Esophagus squamous epithelium (tissue), 5 donors: ENCODE measurements at regions not wholly inside any gene's neighbourhood (a gene's known extent, or its start where the extent isn't known, plus 50 kb on each side); places are given as distances from the start of the nearest gene placed in this dataset.
A peak's percentile ranks its signal among the peaks of the same experiment; 100 is the strongest.

Experiments used
- DNase-seq: peaks from one replicate; lab custom pipeline; 2025; lab: John Stamatoyannopoulos, UW
- H3K27ac ChIP-seq, 4 donors: fragments of 200-600 bp; sonication (generic); one replicate each; pipeline ENCODE4 v1.5.1; 2016 to 2019; ENCODE audit warnings: mild to moderate bottlenecking in 1 of 4
- H3K27me3 ChIP-seq, 4 donors: fragments of 200-600 bp; sonication (generic); 1 replicate in 3 of 4; 2 replicates in 1 of 4; pipeline versions ENCODE4 v1.5.1 to v1.6.0; 2017 to 2021; ENCODE audit warnings: antibody characterized with exemption in 1 of 4
- H3K36me3 ChIP-seq, 3 donors: fragments of 200-600 bp; sonication (generic); one replicate each; pipeline ENCODE4 v1.5.1; 2016 to 2019
- H3K4me1 ChIP-seq, 3 donors: fragments of 200-600 bp; sonication (generic); one replicate each; pipeline ENCODE4 v1.5.1; 2017 to 2019
- H3K4me3 ChIP-seq, 4 donors: fragments of 200-600 bp; sonication (generic); 1 replicate in 3 of 4; 2 replicates in 1 of 4; pipeline ENCODE4 v1.5.1; 2016 to 2019; ENCODE audit warnings: mild to moderate bottlenecking in 2 of 4, moderate library complexity in 1 of 4
- H3K9me3 ChIP-seq, 3 donors: fragments of 200-600 bp; sonication (generic); one replicate each; pipeline ENCODE4 v1.5.1; 2016 to 2019
- CTCF ChIP-seq, 6 experiments: fragments of 450-650 bp in 4 of 6; fragments of 200-600 bp in 2 of 6; sonication (generic) in 2 of 6; IDR thresholded peaks; one replicate each; pipeline ENCODE4 v1.5.1; 2016 to 2019; ENCODE audit warnings: antibody characterized with exemption in 6 of 6, mild to moderate bottlenecking in 4 of 6, moderate library complexity in 4 of 6
- POLR2A ChIP-seq, 4 donors: fragments of 450-650 bp; IDR thresholded peaks; one replicate each; pipeline ENCODE4 v1.6.1; 2017; ENCODE audit warnings: antibody characterized with exemption in 4 of 4, mild to moderate bottlenecking in 4 of 4, moderate library complexity in 3 of 4
- WGBS, 2 donors: methylation state at CpG; one replicate each; pipeline ENCODE4 v1.1.5; 2018; 5-methylcytosine and 5-hydroxymethylcytosine counted together
- intact Hi-C: fragments of 100-400 bp; cut with DNase I; formaldehyde crosslinking; loops from one replicate; pipeline ENCODE4 v1.15.0; 2022
- donor health status: DM: yes; HTN: yes; CAD: no.

GRCh38 chr1:177340601-177341067 is 169.9 kb downstream of the BRINP2 start:
- intact Hi-C loops: no loop called here
- no peak overlapping the region for H3K4me3 ChIP-seq
- no peaks in the 10 kb centered on the region for H3K4me1 ChIP-seq
- 69 to 73% methylated on average over 8 to 10 of the region's 10 CpGs for WGBS, 2 donors
- TF ChIP-seq CTCF (IDR thresholded peaks at IDR 0.05): no peak
- TF ChIP-seq POLR2A (IDR thresholded peaks at IDR 0.05): no peak
- no peaks in the 10 kb centered on the region for H3K36me3 ChIP-seq
- peaks cover 0 to 5% (median 0%) of the 10 kb centered on the region in 4 donors for H3K27me3 ChIP-seq
- no peaks in the 10 kb centered on the region for H3K9me3 ChIP-seq
- no peak for DNase-seq
- H3K27ac ChIP-seq: no peak overlapping the region

- H3K9me3 ChIP-seq: no peaks in the 10 kb centered on the region
- H3K36me3 ChIP-seq: no peaks in the 10 kb centered on the region
- no peaks in the 10 kb centered on the region for H3K4me1 ChIP-seq
- no peak overlapping the region for H3K4me3 ChIP-seq
- DNase-seq: no peak
- H3K27ac ChIP-seq: no peak overlapping the region
- WGBS, 2 donors: 81 to 83% methylated on average over 1 of the region's 1 CpG
- TF ChIP-seq POLR2A (IDR thresholded peaks at IDR 0.05) (no peak), CTCF (IDR thresholded peaks at IDR 0.05) (no peak)
- intact Hi-C loops: no loop called here
- H3K27me3 ChIP-seq: peaks cover 0 to 5% (median 0%) of the 10 kb centered on the region in 4 donors
Observed at GRCh38 chr1:177338376-177338775, 167.6 kb downstream of the BRINP2 start.

- TF ChIP-seq POLR2A (IDR thresholded peaks at IDR 0.05): no peak
- no peak for TF ChIP-seq CTCF (IDR thresholded peaks at IDR 0.05)
- no peaks in the 10 kb centered on the region for H3K36me3 ChIP-seq
- no peaks in the 10 kb centered on the region for H3K27me3 ChIP-seq
- intact Hi-C loops: no loop called here
- DNase-seq: no peak
- no peak overlapping the region for H3K27ac ChIP-seq
- H3K4me3 ChIP-seq: no peak overlapping the region
- no peaks in the 10 kb centered on the region for H3K4me1 ChIP-seq
- no peaks in the 10 kb centered on the region for H3K9me3 ChIP-seq
Observed at GRCh38 chr1:177334903-177335302, 164.1 kb downstream of the BRINP2 start.

- WGBS, 2 donors: 54 to 81% methylated on average over 4 of the region's 4 CpGs
- Histone ChIP-seq H3K9me3 (no peaks in the 10 kb centered on the region), H3K4me3 (no peak overlapping the region), H3K27ac (no peak overlapping the region), H3K4me1 (no peaks in the 10 kb centered on the region), H3K36me3 (no peaks in the 10 kb centered on the region), H3K27me3 (no peaks in the 10 kb centered on the region)
- intact Hi-C loops: no loop called here
- TF ChIP-seq POLR2A (IDR thresholded peaks at IDR 0.05) (no peak), CTCF (IDR thresholded peaks at IDR 0.05) (peak in 1 of 6 experiments; percentile 20)
- DNase-seq: no peak
Observed at GRCh38 chr1:177333936-177334595, 163.3 kb downstream of the BRINP2 start.
